NOMO-1 treated with dmso at 0.1 percent for 144 hours (cell line): ENCODE measurements at regions not wholly inside any gene's neighbourhood (a gene's known extent, or its start where the extent isn't known, plus 50 kb on each side); places are given as distances from the start of the nearest gene placed in this dataset.

Experiments
- DNase-seq: peaks from one replicate; lab custom pipeline; 2025; ENCODE audit not compliant: unreplicated experiment; lab: John Stamatoyannopoulos, UW

- no peak for DNase-seq
Measured at GRCh38 chr10:131444286-131444685, 132.8 kb upstream of the TCERG1L start.

- no peak for DNase-seq
Measured at GRCh38 chr10:131444862-131445461, 133.4 kb upstream of the TCERG1L start.

- DNase-seq, result no peak
Measured at GRCh38 chr10:131445623-131446022, 134.1 kb upstream of the TCERG1L start.

- DNase-seq, result no peak
Measured at GRCh38 chr10:131446171-131446570, 134.7 kb upstream of the TCERG1L start.

- DNase-seq, result no peak
Measured at GRCh38 chr10:131448171-131448570, 136.7 kb upstream of the TCERG1L start.

- no peak for DNase-seq
Measured at GRCh38 chr10:131448883-131449282, 137.4 kb upstream of the TCERG1L start.

GRCh38 chr10:131450216-131450765, 138.8 kb upstream of the TCERG1L start:
- no peak for DNase-seq

- DNase-seq, result no peak
Measured at GRCh38 chr10:131451407-131452015, 140.0 kb upstream of the TCERG1L start.

GRCh38 chr10:131452926-131453720, 141.6 kb upstream of the TCERG1L start:
- DNase-seq, result no peak

- DNase-seq, result no peak
Measured at GRCh38 chr10:131453721-131454634, 142.5 kb upstream of the TCERG1L start.

- no peak for DNase-seq
Measured at GRCh38 chr10:131456411-131456810, 144.9 kb upstream of the TCERG1L start.

GRCh38 chr10:131461093-131461492, 149.6 kb upstream of the TCERG1L start:
- no peak for DNase-seq

- DNase-seq, result no peak
Measured at GRCh38 chr10:131464789-131465188, 153.3 kb upstream of the TCERG1L start.

GRCh38 chr10:131469551-131469950, 158.0 kb upstream of the TCERG1L start:
- no peak for DNase-seq

- DNase-seq, result no peak
Measured at GRCh38 chr10:131473645-131474044, 162.1 kb upstream of the TCERG1L start.

- DNase-seq, result no peak
Measured at GRCh38 chr10:131474416-131474815, 162.9 kb upstream of the TCERG1L start.

- DNase-seq, result no peak
Measured at GRCh38 chr10:131475043-131475442, 163.5 kb upstream of the TCERG1L start.

GRCh38 chr10:131475803-131476202, 164.3 kb upstream of the TCERG1L start:
- DNase-seq, result no peak

- DNase-seq, result no peak
Measured at GRCh38 chr10:131477457-131478121, 166.1 kb upstream of the TCERG1L start.

GRCh38 chr10:131478377-131478989, 167.0 kb upstream of the TCERG1L start:
- no peak for DNase-seq
